ENCODE measurements at regions not wholly inside any gene's neighbourhood (a gene's known extent, or its start where the extent isn't known, plus 50 kb on each side); places are given as distances from the start of the nearest gene placed in this dataset.

- intact Hi-C loops (cut with micrococcal nuclease; ENCODE audit: unreplicated experiment) = no loop called here
- no TSS peak for BruUV-seq (replicated peaks)
- ChIA-PET CTCF (interaction anchor here (0.7 kb wide), 1 partner anchor 632 kb away, joined by 3 read pairs; no protein-coding TSS in a partner anchor), POLR2A (no interaction called here)
- Histone ChIP-seq H3K27me3 (ENCODE audit: control insufficient read depth, insufficient read depth, low read length) (no peaks in the 10 kb centered on the region), H3K9me3 (ENCODE audit: control insufficient read depth, insufficient read depth, low read depth, low read length) (no peaks in the 10 kb centered on the region), H3K36me3 (ENCODE audit: control insufficient read depth, insufficient read depth, low read length) (no peaks in the 10 kb centered on the region), H3K27ac (ENCODE audit: low read length) (no peak overlapping the region), H3K4me1 (ENCODE audit: control insufficient read depth, insufficient read depth, low read length) (no peaks in the 10 kb centered on the region), H3K4me3 (ENCODE audit: low read depth in 2 of 2, low read length in 2 of 2) (no peak overlapping the region)
- in situ Hi-C loops (cut with HindIII; ENCODE audit: low pct_unique_long_range_greater_than_20kb, low sequenced_read_pairs) = no loop called here
- no peak for ATAC-seq
- DNase-seq (ENCODE audit: low read depth, low spot score) = no peak
- TF ChIP-seq TCF7L2 (IDR thresholded peaks at IDR 0.05; ENCODE audit: low read depth, low read length) = no peak
- TF ChIP-seq POLR2AphosphoS5 (IDR thresholded peaks at IDR 0.05; ENCODE audit: low read depth, low read length) = no peak
- TF ChIP-seq REST (IDR thresholded peaks at IDR 0.05; ENCODE audit: insufficient read depth in 1 of 2, low read depth in 2 of 2, low read length in 1 of 2) = no peak
- TF ChIP-seq SIN3A (IDR thresholded peaks at IDR 0.05; ENCODE audit: borderline replicate concordance, insufficient read depth, low read depth, low read length) = no peak
- TF ChIP-seq CTCF (IDR thresholded peaks at IDR 0.05) = no peak
These were observed 391.1 kb upstream of the HSF2 start for GRCh38 chr6:122008101-122008999.

- ATAC-seq (no peak), DNase-seq (ENCODE audit: low read depth, low spot score) (no peak)
- TF ChIP-seq POLR2AphosphoS5 (IDR thresholded peaks at IDR 0.05; ENCODE audit: low read depth, low read length) (no peak), REST (IDR thresholded peaks at IDR 0.05; ENCODE audit: insufficient read depth in 1 of 2, low read depth in 2 of 2, low read length in 1 of 2) (no peak), SIN3A (IDR thresholded peaks at IDR 0.05; ENCODE audit: borderline replicate concordance, insufficient read depth, low read depth, low read length) (no peak)
- no peaks in the 10 kb centered on the region for H3K9me3 ChIP-seq (ENCODE audit: control insufficient read depth, insufficient read depth, low read depth, low read length)
- in situ Hi-C loops (cut with HindIII; ENCODE audit: low pct_unique_long_range_greater_than_20kb, low sequenced_read_pairs) = no loop called here
- CTCF ChIA-PET = no interaction called here
- no peaks in the 10 kb centered on the region for H3K36me3 ChIP-seq (ENCODE audit: control insufficient read depth, insufficient read depth, low read length)
- H3K27me3 ChIP-seq (ENCODE audit: control insufficient read depth, insufficient read depth, low read length) = no peaks in the 10 kb centered on the region
- H3K4me3 ChIP-seq (ENCODE audit: low read depth in 2 of 2, low read length in 2 of 2) = no peak overlapping the region
- intact Hi-C loops (cut with micrococcal nuclease; ENCODE audit: unreplicated experiment) = no loop called here
- no peak overlapping the region for H3K27ac ChIP-seq (ENCODE audit: low read length)
- no peaks in the 10 kb centered on the region for H3K4me1 ChIP-seq (ENCODE audit: control insufficient read depth, insufficient read depth, low read length)
- BruUV-seq (replicated peaks) = no TSS peak
- POLR2A ChIA-PET = no interaction called here
These were observed 390.5 kb upstream of the HSF2 start for GRCh38 chr6:122009000-122009350.

All from Panc1 (cell line).